MM.1S (cell line): ENCODE measurements at regions not wholly inside any gene's neighbourhood (a gene's known extent, or its start where the extent isn't known, plus 50 kb on each side); places are given as distances from the start of the nearest gene placed in this dataset.

Experiments
- DNase-seq: peaks from one replicate; pipeline ENCODE4 v3.0.0-alpha.2; 2015
- H2AFZ ChIP-seq: fragments of 300-600 bp; sonication (generic); 2 replicates; pipeline ENCODE4 v1.6.0; 2016; ENCODE audit warnings: antibody characterized with exemption, low read length
- H3F3A ChIP-seq: fragments of 300-600 bp; sonication (generic); 2 replicates; pipeline ENCODE4 v1.6.1; 2016; ENCODE audit warnings: mild to moderate bottlenecking, antibody characterized with exemption, low read length, moderate library complexity, mixed read lengths; ENCODE audit not compliant: insufficient read depth
- H3K27ac ChIP-seq: fragments of 300-600 bp; sonication (generic); 2 replicates; pipeline ENCODE4 v1.5.1; 2016; ENCODE audit warnings: mild to moderate bottlenecking, low read length
- H3K27me3 ChIP-seq: fragments of 300-600 bp; sonication (generic); replicated peaks from 2 replicates; pipeline ENCODE4 v1.6.0; 2016; ENCODE audit warnings: low read length; ENCODE audit not compliant: insufficient read depth
- H3K36me3 ChIP-seq: fragments of 300-600 bp; sonication (generic); replicated peaks from 2 replicates; pipeline ENCODE4 v1.6.1; 2016; ENCODE audit warnings: mild to moderate bottlenecking, low read length, mixed read lengths; ENCODE audit not compliant: insufficient read depth
- H3K4me1 ChIP-seq: fragments of 300-600 bp; sonication (generic); 2 replicates; pipeline ENCODE4 v1.6.1; 2016; ENCODE audit warnings: low read length, mixed read lengths
- H3K4me2 ChIP-seq: fragments of 300-600 bp; sonication (generic); 2 replicates; pipeline ENCODE4 v1.6.0; 2016; ENCODE audit warnings: low read depth, low read length
- H3K4me3 ChIP-seq: fragments of 300-600 bp; sonication (generic); 2 replicates; pipeline ENCODE4 v1.5.1; 2016; ENCODE audit warnings: low read length, mixed read lengths
- H3K79me2 ChIP-seq: fragments of 300-600 bp; sonication (generic); 2 replicates; pipeline ENCODE4 v1.6.1; 2016; ENCODE audit warnings: mixed run types, low read length, mixed read lengths
- H3K9ac ChIP-seq: fragments of 300-600 bp; sonication (generic); 2 replicates; pipeline ENCODE4 v1.6.1; 2016; ENCODE audit warnings: low read length, mixed read lengths
- H3K9me2 ChIP-seq: fragments of 300-600 bp; sonication (generic); replicated peaks from 2 replicates; pipeline ENCODE4 v1.6.1; 2016; ENCODE audit warnings: mild to moderate bottlenecking, low read length, mixed read lengths; ENCODE audit not compliant: insufficient read depth
- H3K9me3 ChIP-seq: fragments of 300-600 bp; sonication (generic); replicated peaks from 2 replicates; pipeline ENCODE4 v1.6.1; 2016; ENCODE audit warnings: mild to moderate bottlenecking, low read length, mixed read lengths; ENCODE audit not compliant: insufficient read depth
- H4K20me1 ChIP-seq: fragments of 300-600 bp; sonication (generic); 2 replicates; pipeline ENCODE4 v1.6.1; 2016; ENCODE audit warnings: mild to moderate bottlenecking, low read length, moderate library complexity, mixed read lengths; ENCODE audit not compliant: insufficient read depth
- EZH2 ChIP-seq: fragments of 300-600 bp; sonication (generic); optimal IDR thresholded peaks from 2 replicates; pipeline ENCODE3; 2017; ENCODE audit warnings: low read depth, mild to moderate bottlenecking, antibody characterized with exemption, low read length, mixed read lengths
- EZH2phosphoT487 ChIP-seq: fragments of 300-600 bp; sonication (generic); IDR thresholded peaks from 2 replicates; pipeline ENCODE4 v1.6.1; 2018; ENCODE audit warnings: antibody characterized with exemption, low read length
- TF ChIP-seq, protein P1 (sequence below): fragments of 300-600 bp; sonication (generic); IDR thresholded peaks from 2 replicates; pipeline ENCODE4 v1.5.1; 2016; ENCODE audit warnings: antibody characterized with exemption, low read length, mixed read lengths

DNA sequence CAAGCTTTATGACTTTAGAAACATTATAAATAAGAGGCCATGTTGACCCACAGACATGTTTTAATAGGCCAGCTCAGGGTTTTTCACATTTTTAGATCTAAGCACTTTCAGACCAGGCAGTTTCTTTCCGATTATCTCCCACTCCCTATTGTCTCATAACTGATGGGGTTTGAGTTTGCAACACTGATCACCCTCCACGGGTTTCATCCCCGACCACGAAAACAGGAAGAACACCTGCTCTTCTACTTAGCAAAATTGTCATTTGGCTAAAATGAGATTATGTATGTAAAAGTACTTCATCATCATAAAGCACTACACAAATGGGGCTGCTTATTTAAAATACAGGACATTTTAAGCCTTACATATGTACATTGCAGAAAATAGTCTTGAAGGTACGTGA, 407.9 kb downstream of the HNRNPD start:
- H2AFZ ChIP-seq = 0 out of 2 replicates have a peak overlapping the region, but pooled peaks have one; percentile 0
- H3K36me3 ChIP-seq = no peaks in the 10 kb centered on the region
- H3K4me2 ChIP-seq = peak overlapping the region; percentile 45
- peak overlapping the region; percentile 16; the same call in 1 of the 2 replicates for H3K9ac ChIP-seq
- H3K9me2 ChIP-seq = no peaks in the 10 kb centered on the region
- no peaks in the 10 kb centered on the region for H4K20me1 ChIP-seq
- H3K4me3 ChIP-seq = peak overlapping the region; percentile 5; the same call in 1 of the 2 replicates
- peak; percentile 90 for DNase-seq
- no peaks in the 10 kb centered on the region for H3K79me2 ChIP-seq
- H3K27me3 ChIP-seq = no peaks in the 10 kb centered on the region
- peaks cover 52% of the 10 kb centered on the region for H3K4me1 ChIP-seq
- peak overlapping the region; percentile 85 for H3K27ac ChIP-seq
- TF ChIP-seq EZH2phosphoT487 = no peak
- TF ChIP-seq EZH2 = no peak
- TF ChIP-seq, protein P1, sequence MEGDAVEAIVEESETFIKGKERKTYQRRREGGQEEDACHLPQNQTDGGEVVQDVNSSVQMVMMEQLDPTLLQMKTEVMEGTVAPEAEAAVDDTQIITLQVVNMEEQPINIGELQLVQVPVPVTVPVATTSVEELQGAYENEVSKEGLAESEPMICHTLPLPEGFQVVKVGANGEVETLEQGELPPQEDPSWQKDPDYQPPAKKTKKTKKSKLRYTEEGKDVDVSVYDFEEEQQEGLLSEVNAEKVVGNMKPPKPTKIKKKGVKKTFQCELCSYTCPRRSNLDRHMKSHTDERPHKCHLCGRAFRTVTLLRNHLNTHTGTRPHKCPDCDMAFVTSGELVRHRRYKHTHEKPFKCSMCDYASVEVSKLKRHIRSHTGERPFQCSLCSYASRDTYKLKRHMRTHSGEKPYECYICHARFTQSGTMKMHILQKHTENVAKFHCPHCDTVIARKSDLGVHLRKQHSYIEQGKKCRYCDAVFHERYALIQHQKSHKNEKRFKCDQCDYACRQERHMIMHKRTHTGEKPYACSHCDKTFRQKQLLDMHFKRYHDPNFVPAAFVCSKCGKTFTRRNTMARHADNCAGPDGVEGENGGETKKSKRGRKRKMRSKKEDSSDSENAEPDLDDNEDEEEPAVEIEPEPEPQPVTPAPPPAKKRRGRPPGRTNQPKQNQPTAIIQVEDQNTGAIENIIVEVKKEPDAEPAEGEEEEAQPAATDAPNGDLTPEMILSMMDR = no peak
- H3F3A ChIP-seq = peaks cover 15% of the 10 kb centered on the region
- no peaks in the 10 kb centered on the region for H3K9me3 ChIP-seq

DNA sequence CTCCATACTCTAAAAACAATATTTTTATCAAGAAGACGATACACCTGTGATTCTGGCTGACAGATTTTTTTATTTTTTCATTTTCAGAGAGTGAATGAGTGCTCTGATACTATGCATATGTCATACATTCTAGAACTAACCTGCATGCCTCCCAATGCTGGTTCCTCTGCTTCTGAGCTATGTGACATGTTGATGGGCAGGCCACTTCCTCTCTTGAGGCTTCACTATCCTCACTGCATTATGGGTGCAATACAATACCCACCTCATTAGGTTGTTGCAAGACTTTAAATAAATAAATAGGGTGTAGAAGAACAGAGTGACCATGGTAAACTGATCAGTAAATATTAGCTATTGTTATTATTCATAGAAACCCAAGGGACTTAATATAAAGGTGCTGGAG, 408.3 kb downstream of the HNRNPD start:
- peak overlapping the region; percentile 45 for H3K4me2 ChIP-seq
- DNase-seq = peak; percentile 64
- peaks cover 47% of the 10 kb centered on the region for H3K4me1 ChIP-seq
- no peaks in the 10 kb centered on the region for H3K9me2 ChIP-seq
- no peaks in the 10 kb centered on the region for H3K27me3 ChIP-seq
- no peaks in the 10 kb centered on the region for H3K36me3 ChIP-seq
- no peak overlapping the region for H2AFZ ChIP-seq
- no peaks in the 10 kb centered on the region for H3K9me3 ChIP-seq
- H3K4me3 ChIP-seq = no peak overlapping the region
- H4K20me1 ChIP-seq = no peaks in the 10 kb centered on the region
- H3K9ac ChIP-seq = peak overlapping the region; percentile 3; the same call in 1 of the 2 replicates
- no peaks in the 10 kb centered on the region for H3K79me2 ChIP-seq
- peaks cover 15% of the 10 kb centered on the region for H3F3A ChIP-seq
- TF ChIP-seq EZH2 (no peak), EZH2phosphoT487 (no peak)
- TF ChIP-seq, protein P1 = no peak
- peak overlapping the region; percentile 85 for H3K27ac ChIP-seq

DNA sequence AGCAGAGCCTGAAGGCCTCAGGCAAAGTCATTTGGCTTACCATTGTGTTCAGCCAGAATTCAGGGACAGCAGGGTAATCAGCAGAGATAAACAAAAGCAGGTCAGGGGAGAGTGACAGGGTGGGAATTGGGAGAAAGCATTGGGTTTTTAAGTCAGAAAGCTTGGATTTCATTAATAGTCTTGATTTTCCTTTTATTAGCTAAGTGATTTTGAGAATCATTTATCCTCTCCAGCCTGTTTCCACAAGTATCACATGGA, 410.1 kb downstream of the HNRNPD start:
- peaks cover 43% of the 10 kb centered on the region for H3K4me1 ChIP-seq
- no peak overlapping the region for H3K4me2 ChIP-seq
- H3K9me2 ChIP-seq = no peaks in the 10 kb centered on the region
- H3K27ac ChIP-seq = no peak overlapping the region
- no peak overlapping the region for H3K4me3 ChIP-seq
- peaks cover 15% of the 10 kb centered on the region for H3F3A ChIP-seq
- no peak for TF ChIP-seq EZH2phosphoT487
- TF ChIP-seq EZH2 = no peak
- TF ChIP-seq, protein P1 = no peak
- DNase-seq = no peak
- H3K36me3 ChIP-seq = no peaks in the 10 kb centered on the region
- no peak overlapping the region for H2AFZ ChIP-seq
- no peaks in the 10 kb centered on the region for H3K27me3 ChIP-seq
- H3K9me3 ChIP-seq = no peaks in the 10 kb centered on the region
- no peak overlapping the region for H3K9ac ChIP-seq
- no peaks in the 10 kb centered on the region for H4K20me1 ChIP-seq
- no peaks in the 10 kb centered on the region for H3K79me2 ChIP-seq
